Fibroblast of lung (primary cell): ENCODE measurements at regions not wholly inside any gene's neighbourhood (a gene's known extent, or its start where the extent isn't known, plus 50 kb on each side); places are given as distances from the start of the nearest gene placed in this dataset.

Source experiments
- DNase-seq, 2 donors: peaks; one replicate each; pipeline versions ENCODE4 v3.0.0 to v3.0.0-alpha.2; 2010; ENCODE audit warnings: low read depth in 2 of 2
- H2AFZ ChIP-seq: 2 replicates; pipeline ENCODE4 v1.5.1; 2012; ENCODE audit warnings: low read length, control low read depth, inconsistent platforms
- H3K27ac ChIP-seq: 2 replicates; pipeline ENCODE4 v1.5.1; 2011; ENCODE audit warnings: low read length, control low read depth; ENCODE audit not compliant: insufficient read depth
- H3K27me3 ChIP-seq: 2 replicates; pipeline ENCODE4 v1.5.1; 2011; ENCODE audit warnings: mild to moderate bottlenecking, low read length; ENCODE audit not compliant: control insufficient read depth, insufficient read depth
- H3K36me3 ChIP-seq: 2 replicates; pipeline ENCODE4 v1.5.1; 2011; ENCODE audit warnings: low read length; ENCODE audit not compliant: control insufficient read depth, insufficient read depth
- H3K4me1 ChIP-seq: 2 replicates; pipeline ENCODE4 v1.5.1; 2011; ENCODE audit warnings: low read length; ENCODE audit not compliant: control insufficient read depth, insufficient read depth; ENCODE audit errors: extremely low read depth
- H3K4me2 ChIP-seq: 2 replicates; pipeline ENCODE4 v1.5.1; 2011; ENCODE audit warnings: low read length, control low read depth; ENCODE audit not compliant: insufficient read depth; ENCODE audit errors: extremely low read depth
- H3K4me3 ChIP-seq, 4 experiments: fragments of 200-600 bp in 1 of 4; sonication (generic) in 1 of 4; replicated peaks in 1 of 4; 2 replicates each; pipeline ENCODE4 v1.5.1; 2011 to 2016; ENCODE audit warnings: low read length in 4 of 4, low read depth in 3 of 4, mild to moderate bottlenecking in 3 of 4, control low read depth in 2 of 4, inconsistent platforms in 1 of 4, mixed read lengths in 1 of 4; ENCODE audit not compliant: insufficient read depth in 1 of 4; ENCODE audit errors: control extremely low read depth in 1 of 4
- H3K79me2 ChIP-seq: 2 replicates; pipeline ENCODE4 v1.5.1; 2012; ENCODE audit warnings: mild to moderate bottlenecking, low read length, inconsistent platforms; ENCODE audit not compliant: control insufficient read depth, insufficient read depth
- H3K9ac ChIP-seq: 2 replicates; pipeline ENCODE4 v1.5.1; 2011; ENCODE audit warnings: mild to moderate bottlenecking, low read length, control low read depth; ENCODE audit not compliant: insufficient read depth
- H3K9me3 ChIP-seq: 2 replicates; pipeline ENCODE4 v1.5.1; 2012; ENCODE audit warnings: low read depth, low read length; ENCODE audit not compliant: control insufficient read depth, insufficient read depth
- H4K20me1 ChIP-seq: 2 replicates; pipeline ENCODE4 v1.5.1; 2011; ENCODE audit warnings: low read length; ENCODE audit not compliant: control insufficient read depth, insufficient read depth; ENCODE audit errors: extremely low read depth
- EZH2 ChIP-seq: IDR thresholded peaks from 2 replicates; pipeline ENCODE4 v1.5.1; 2012; ENCODE audit warnings: low read length, control low read depth, mild to moderate bottlenecking; ENCODE audit errors: missing control alignments
- TF ChIP-seq, protein P1 (sequence below), 2 donors: IDR thresholded peaks in 1 of 2; conservative IDR thresholded peaks in 1 of 2; 1 replicate in 1 of 2; 2 replicates in 1 of 2; pipeline ENCODE4 v1.5.1; 2011 to 2012; ENCODE audit warnings: low read length in 2 of 2, control low read depth in 1 of 2, inconsistent platforms in 1 of 2, low read depth in 1 of 2, mild to moderate bottlenecking in 1 of 2

DNA sequence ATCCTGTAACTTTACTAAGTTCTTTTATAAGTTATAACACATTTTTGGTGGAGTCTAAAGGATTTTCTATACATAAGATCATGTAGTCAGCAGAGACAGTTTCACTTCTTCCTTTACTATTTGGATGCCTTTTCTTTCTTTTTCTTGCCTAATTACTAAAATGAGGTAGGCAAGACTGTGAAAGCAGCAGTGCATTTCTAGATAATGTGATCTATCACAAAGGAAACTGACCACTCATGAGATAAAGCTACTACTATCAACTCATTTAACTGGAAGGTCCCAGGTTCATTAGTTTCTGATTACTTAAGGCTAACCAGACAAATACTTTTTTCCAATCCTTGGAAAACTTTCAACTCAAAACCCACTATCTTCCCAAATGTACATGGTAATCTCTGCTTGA lies 196.2 kb upstream of the E2F8 start:
- Histone ChIP-seq H3K4me1 (peaks cover 26% of the 10 kb centered on the region), H2AFZ (no peak overlapping the region), H4K20me1 (no peaks in the 10 kb centered on the region), H3K4me2 (no peak overlapping the region), H3K79me2 (no peaks in the 10 kb centered on the region), H3K36me3 (no peaks in the 10 kb centered on the region), H3K9me3 (no peaks in the 10 kb centered on the region), H3K9ac (no peak overlapping the region), H3K4me3 (no peak overlapping the region), H3K27ac (no peak overlapping the region), H3K27me3 (no peaks in the 10 kb centered on the region)
- no peak for DNase-seq
- TF ChIP-seq, protein P1, sequence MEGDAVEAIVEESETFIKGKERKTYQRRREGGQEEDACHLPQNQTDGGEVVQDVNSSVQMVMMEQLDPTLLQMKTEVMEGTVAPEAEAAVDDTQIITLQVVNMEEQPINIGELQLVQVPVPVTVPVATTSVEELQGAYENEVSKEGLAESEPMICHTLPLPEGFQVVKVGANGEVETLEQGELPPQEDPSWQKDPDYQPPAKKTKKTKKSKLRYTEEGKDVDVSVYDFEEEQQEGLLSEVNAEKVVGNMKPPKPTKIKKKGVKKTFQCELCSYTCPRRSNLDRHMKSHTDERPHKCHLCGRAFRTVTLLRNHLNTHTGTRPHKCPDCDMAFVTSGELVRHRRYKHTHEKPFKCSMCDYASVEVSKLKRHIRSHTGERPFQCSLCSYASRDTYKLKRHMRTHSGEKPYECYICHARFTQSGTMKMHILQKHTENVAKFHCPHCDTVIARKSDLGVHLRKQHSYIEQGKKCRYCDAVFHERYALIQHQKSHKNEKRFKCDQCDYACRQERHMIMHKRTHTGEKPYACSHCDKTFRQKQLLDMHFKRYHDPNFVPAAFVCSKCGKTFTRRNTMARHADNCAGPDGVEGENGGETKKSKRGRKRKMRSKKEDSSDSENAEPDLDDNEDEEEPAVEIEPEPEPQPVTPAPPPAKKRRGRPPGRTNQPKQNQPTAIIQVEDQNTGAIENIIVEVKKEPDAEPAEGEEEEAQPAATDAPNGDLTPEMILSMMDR (conservative IDR thresholded peaks at IDR 0.05 in 1 of 2, IDR thresholded peaks at IDR 0.05 in 1 of 2; ENCODE audit: low read depth in 1 of 2, low read length in 2 of 2): no peak
- no peak for TF ChIP-seq EZH2

DNA sequence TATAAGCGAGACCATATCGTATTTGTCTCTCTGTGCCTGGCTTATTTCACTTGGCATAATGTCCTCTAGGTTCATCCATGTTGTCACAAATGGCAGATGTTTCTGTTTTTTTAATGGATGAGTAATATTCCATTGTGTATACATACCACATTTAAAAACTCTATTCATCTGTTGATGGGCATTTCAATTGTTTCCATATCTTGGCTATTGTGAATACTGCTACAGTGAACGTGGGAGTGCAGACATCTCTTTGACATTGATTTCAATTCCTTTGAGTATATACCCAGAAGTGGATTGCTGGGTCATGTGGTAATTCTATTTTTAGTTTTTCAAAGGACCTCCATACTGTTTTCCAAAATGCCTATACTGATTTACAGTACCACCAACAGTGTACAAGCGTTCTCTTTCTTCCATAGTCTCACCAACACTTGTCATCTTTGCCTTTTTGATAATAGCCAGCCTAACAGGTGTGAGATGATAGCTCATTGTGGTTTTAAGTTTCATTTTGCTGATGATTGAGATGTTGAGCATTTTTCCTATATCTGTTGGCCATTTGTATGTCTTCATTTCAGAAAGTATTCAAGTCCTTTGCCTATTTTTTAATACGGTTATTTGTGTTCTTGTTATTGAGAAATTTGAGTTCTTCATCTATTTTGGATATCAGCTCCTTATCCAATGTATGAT lies 194.7 kb upstream of the E2F8 start:
- Histone ChIP-seq H3K27ac (no peak overlapping the region), H3K36me3 (no peaks in the 10 kb centered on the region), H4K20me1 (no peaks in the 10 kb centered on the region), H3K4me3 (no peak overlapping the region), H2AFZ (no peak overlapping the region), H3K27me3 (no peaks in the 10 kb centered on the region), H3K4me1 (peaks cover 23% of the 10 kb centered on the region), H3K4me2 (no peak overlapping the region), H3K9ac (no peak overlapping the region), H3K9me3 (no peaks in the 10 kb centered on the region), H3K79me2 (no peaks in the 10 kb centered on the region)
- TF ChIP-seq EZH2: no peak
- TF ChIP-seq, protein P1 (conservative IDR thresholded peaks at IDR 0.05 in 1 of 2, IDR thresholded peaks at IDR 0.05 in 1 of 2; ENCODE audit: low read depth in 1 of 2, low read length in 2 of 2): no peak
- no peak for DNase-seq

DNA sequence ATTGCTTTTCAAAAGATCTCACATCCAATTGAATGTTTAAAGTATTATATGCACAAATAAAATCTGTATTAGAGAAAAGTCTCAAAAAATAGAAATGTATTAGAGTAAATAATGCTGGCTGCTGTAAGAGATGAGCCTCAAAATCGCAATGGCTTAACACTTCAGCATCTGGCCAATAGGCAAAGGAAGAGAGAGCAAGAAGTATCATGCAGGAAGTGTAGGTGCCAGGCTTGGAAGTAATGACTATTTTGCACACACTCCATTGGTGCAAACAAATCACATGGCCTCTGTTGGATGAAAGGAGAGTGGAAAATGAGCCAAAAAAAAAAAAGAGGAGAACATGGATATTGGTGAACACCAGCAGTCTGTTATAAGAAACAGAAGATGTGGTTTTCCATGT lies 193.0 kb upstream of the E2F8 start:
- Histone ChIP-seq H3K79me2 (no peaks in the 10 kb centered on the region), H2AFZ (no peak overlapping the region), H3K9me3 (no peaks in the 10 kb centered on the region), H4K20me1 (no peaks in the 10 kb centered on the region), H3K4me1 (peaks cover 23% of the 10 kb centered on the region), H3K36me3 (no peaks in the 10 kb centered on the region), H3K4me2 (no peak overlapping the region), H3K9ac (no peak overlapping the region), H3K27ac (no peak overlapping the region), H3K27me3 (no peaks in the 10 kb centered on the region), H3K4me3 (no peak overlapping the region)
- DNase-seq: no peak
- no peak for TF ChIP-seq EZH2
- TF ChIP-seq, protein P1 (conservative IDR thresholded peaks at IDR 0.05 in 1 of 2, IDR thresholded peaks at IDR 0.05 in 1 of 2; ENCODE audit: low read depth in 1 of 2, low read length in 2 of 2): no peak
